ENCODE measurements at regions not wholly inside any gene's neighbourhood (a gene's known extent, or its start where the extent isn't known, plus 50 kb on each side); places are given as distances from the start of the nearest gene placed in this dataset.
A peak's percentile ranks its signal among the peaks of the same experiment; 100 is the strongest.
"Not testable (repeated sequence)": the region's sequence is repeated elsewhere in the genome, so short reads cannot be mapped to it uniquely, and the experiment has no call there.

GRCh38 chr6:113018351-113019151 is 671.4 kb downstream of the RFPL4B start:
- H3K4me1 ChIP-seq (ENCODE audit: control insufficient read depth, insufficient read depth, low read depth, low read length): no peaks in the 10 kb centered on the region
- H3K14ac ChIP-seq (ENCODE audit: low read length in 2 of 2): no peak overlapping the region
- peak overlapping the region in 1 of 2 experiments; percentile 12 for H3K4me3 ChIP-seq (ENCODE audit: insufficient read depth in 1 of 2, low read depth in 1 of 2, low read length in 2 of 2)
- no peak overlapping the region for H3K4ac ChIP-seq (ENCODE audit: low read depth in 1 of 2, low read length in 2 of 2)
- 54% methylated on average over 3 of the region's 5 CpGs for WGBS
- H3K27ac ChIP-seq (ENCODE audit: low read length, poor library complexity, severe bottlenecking): peak overlapping the region; percentile 38
- H2AK5ac ChIP-seq (ENCODE audit: low read length, severe bottlenecking): no peak overlapping the region
- no peaks in the 10 kb centered on the region for H3K36me3 ChIP-seq (ENCODE audit: control insufficient read depth in 1 of 2, insufficient read depth in 2 of 2, low read depth in 1 of 2, low read length in 2 of 2)
- H3K23ac ChIP-seq (ENCODE audit: low read length in 2 of 2): no peak overlapping the region
- no peak overlapping the region for H4K8ac ChIP-seq (ENCODE audit: low read length)
- DNase-seq: peak; percentile 84
- no peak overlapping the region for H3K4me2 ChIP-seq (ENCODE audit: low read length, poor library complexity, severe bottlenecking)
- no peak overlapping the region for H2BK15ac ChIP-seq (ENCODE audit: low read depth, poor library complexity, severe bottlenecking)
- no peaks in the 10 kb centered on the region for H3K9me3 ChIP-seq (ENCODE audit: control insufficient read depth, low read length)
- peak overlapping the region; percentile 28 for H3K9ac ChIP-seq (ENCODE audit: low read length)
- no peak overlapping the region for H2AFZ ChIP-seq (ENCODE audit: low read depth, low read length)
- no peak overlapping the region for H2BK12ac ChIP-seq (ENCODE audit: low read length in 2 of 2)
- no peaks in the 10 kb centered on the region for H3K79me1 ChIP-seq (replicated peaks; ENCODE audit: low read length, poor library complexity, severe bottlenecking)
- H2BK120ac ChIP-seq (ENCODE audit: low read depth, low read length): no peak overlapping the region
- no peaks in the 10 kb centered on the region for H3K27me3 ChIP-seq (ENCODE audit: control insufficient read depth in 1 of 2, insufficient read depth in 1 of 2, low read length in 2 of 2)
- H4K91ac ChIP-seq (ENCODE audit: low read length): no peak overlapping the region
- H2BK5ac ChIP-seq (ENCODE audit: low read depth, low read length, poor library complexity, severe bottlenecking): no peak overlapping the region
- H3K18ac ChIP-seq (ENCODE audit: low read depth in 1 of 2, low read length in 2 of 2): no peak overlapping the region

GRCh38 chr6:113019176-113019575 is 672.0 kb downstream of the RFPL4B start:
- WGBS: 71% methylated on average over 1 of the region's 3 CpGs
- H3K9me3 ChIP-seq (ENCODE audit: control insufficient read depth, low read length): no peaks in the 10 kb centered on the region

GRCh38 chr6:113027780-113028179 is 680.6 kb downstream of the RFPL4B start:
- no peak overlapping the region for H2AFZ ChIP-seq (ENCODE audit: low read depth, low read length)
- H4K8ac ChIP-seq (ENCODE audit: low read length): no peak overlapping the region
- H2BK120ac ChIP-seq (ENCODE audit: low read depth, low read length): no peak overlapping the region
- no peak overlapping the region for H3K23ac ChIP-seq (ENCODE audit: low read length in 2 of 2)
- no peak overlapping the region for H2BK12ac ChIP-seq (ENCODE audit: low read length in 2 of 2)
- no peak overlapping the region for H2BK5ac ChIP-seq (ENCODE audit: low read depth, low read length, poor library complexity, severe bottlenecking)
- H3K14ac ChIP-seq (ENCODE audit: low read length in 2 of 2): no peak overlapping the region
- no peak overlapping the region for H4K91ac ChIP-seq (ENCODE audit: low read length)
- no peak overlapping the region for H2BK15ac ChIP-seq (ENCODE audit: low read depth, poor library complexity, severe bottlenecking)
- WGBS: 100% methylated on average over 1 of the region's 1 CpG
- DNase-seq: no peak
- no peaks in the 10 kb centered on the region for H3K4me1 ChIP-seq (ENCODE audit: control insufficient read depth, insufficient read depth, low read depth, low read length)
- H3K9me3 ChIP-seq (ENCODE audit: control insufficient read depth, low read length): no peaks in the 10 kb centered on the region
- H3K4ac ChIP-seq (ENCODE audit: low read depth in 1 of 2, low read length in 2 of 2): no peak overlapping the region
- H3K27ac ChIP-seq (ENCODE audit: low read length, poor library complexity, severe bottlenecking): no peak overlapping the region
- no peak overlapping the region for H2AK5ac ChIP-seq (ENCODE audit: low read length, severe bottlenecking)
- no peak overlapping the region for H3K4me3 ChIP-seq (ENCODE audit: insufficient read depth in 1 of 2, low read depth in 1 of 2, low read length in 2 of 2)
- no peak overlapping the region for H3K4me2 ChIP-seq (ENCODE audit: low read length, poor library complexity, severe bottlenecking)
- no peak overlapping the region for H3K9ac ChIP-seq (ENCODE audit: low read length)
- no peaks in the 10 kb centered on the region for H3K79me1 ChIP-seq (replicated peaks; ENCODE audit: low read length, poor library complexity, severe bottlenecking)
- H3K36me3 ChIP-seq (ENCODE audit: control insufficient read depth in 1 of 2, insufficient read depth in 2 of 2, low read depth in 1 of 2, low read length in 2 of 2): no peaks in the 10 kb centered on the region
- H3K18ac ChIP-seq (ENCODE audit: low read depth in 1 of 2, low read length in 2 of 2): no peak overlapping the region
- H3K27me3 ChIP-seq (ENCODE audit: control insufficient read depth in 1 of 2, insufficient read depth in 1 of 2, low read length in 2 of 2): no peaks in the 10 kb centered on the region

More at GRCh38 chr6:113019176-113019575, 672.0 kb downstream of the RFPL4B start:
- H4K91ac ChIP-seq (ENCODE audit: low read length): peak overlapping the region; percentile 91
- peak overlapping the region; percentile 73 for H4K8ac ChIP-seq (ENCODE audit: low read length)
- peak overlapping the region; percentile 93 to 99 for H3K18ac ChIP-seq (ENCODE audit: low read depth in 1 of 2, low read length in 2 of 2)
- H3K9ac ChIP-seq (ENCODE audit: low read length): peak overlapping the region; percentile 28
- H3K27me3 ChIP-seq (ENCODE audit: control insufficient read depth in 1 of 2, insufficient read depth in 1 of 2, low read length in 2 of 2): no peaks in the 10 kb centered on the region
- no peaks in the 10 kb centered on the region for H3K4me1 ChIP-seq (ENCODE audit: control insufficient read depth, insufficient read depth, low read depth, low read length)
- peak overlapping the region; percentile 71 for H2AFZ ChIP-seq (ENCODE audit: low read depth, low read length)
- no peak overlapping the region for H2BK120ac ChIP-seq (ENCODE audit: low read depth, low read length)
- peak overlapping the region; percentile 64 to 89 for H3K4ac ChIP-seq (ENCODE audit: low read depth in 1 of 2, low read length in 2 of 2)
- no peaks in the 10 kb centered on the region for H3K36me3 ChIP-seq (ENCODE audit: control insufficient read depth in 1 of 2, insufficient read depth in 2 of 2, low read depth in 1 of 2, low read length in 2 of 2)
- no peak overlapping the region for H3K4me2 ChIP-seq (ENCODE audit: low read length, poor library complexity, severe bottlenecking)
- no peaks in the 10 kb centered on the region for H3K79me1 ChIP-seq (replicated peaks; ENCODE audit: low read length, poor library complexity, severe bottlenecking)
- peak overlapping the region in 1 of 2 experiments; percentile 84 for H3K14ac ChIP-seq (ENCODE audit: low read length in 2 of 2)
- H3K27ac ChIP-seq (ENCODE audit: low read length, poor library complexity, severe bottlenecking): peak overlapping the region; percentile 37
- no peak for DNase-seq
- H3K4me3 ChIP-seq (ENCODE audit: insufficient read depth in 1 of 2, low read depth in 1 of 2, low read length in 2 of 2): peak overlapping the region in 1 of 2 experiments; percentile 5
- H2BK5ac ChIP-seq (ENCODE audit: low read depth, low read length, poor library complexity, severe bottlenecking): no peak overlapping the region
- peak overlapping the region; percentile 54 for H2BK15ac ChIP-seq (ENCODE audit: low read depth, poor library complexity, severe bottlenecking)
- no peak overlapping the region for H3K23ac ChIP-seq (ENCODE audit: low read length in 2 of 2)
- peak overlapping the region; percentile 48 for H2AK5ac ChIP-seq (ENCODE audit: low read length, severe bottlenecking)
- peak overlapping the region; percentile 86 to 94 for H2BK12ac ChIP-seq (ENCODE audit: low read length in 2 of 2)

- H3K9me3 ChIP-seq (ENCODE audit: control insufficient read depth, low read length); H4K8ac ChIP-seq (ENCODE audit: low read length); H3K4me2 ChIP-seq (ENCODE audit: low read length, poor library complexity, severe bottlenecking); H3K4me1 ChIP-seq (ENCODE audit: control insufficient read depth, insufficient read depth, low read depth, low read length); H3K79me1 ChIP-seq (replicated peaks; ENCODE audit: low read length, poor library complexity, severe bottlenecking); H3K4me3 ChIP-seq (ENCODE audit: insufficient read depth in 1 of 2, low read depth in 1 of 2, low read length in 2 of 2); H3K4ac ChIP-seq (ENCODE audit: low read depth in 1 of 2, low read length in 2 of 2); H2BK12ac ChIP-seq (ENCODE audit: low read length in 2 of 2); DNase-seq; H2BK120ac ChIP-seq (ENCODE audit: low read depth, low read length); H2BK5ac ChIP-seq (ENCODE audit: low read depth, low read length, poor library complexity, severe bottlenecking); H3K27me3 ChIP-seq (ENCODE audit: control insufficient read depth in 1 of 2, insufficient read depth in 1 of 2, low read length in 2 of 2); H3K27ac ChIP-seq (ENCODE audit: low read length, poor library complexity, severe bottlenecking); H3K23ac ChIP-seq (ENCODE audit: low read length in 2 of 2); H3K9ac ChIP-seq (ENCODE audit: low read length); H3K36me3 ChIP-seq (ENCODE audit: control insufficient read depth in 1 of 2, insufficient read depth in 2 of 2, low read depth in 1 of 2, low read length in 2 of 2); H2BK15ac ChIP-seq (ENCODE audit: low read depth, poor library complexity, severe bottlenecking); H2AK5ac ChIP-seq (ENCODE audit: low read length, severe bottlenecking); H3K18ac ChIP-seq (ENCODE audit: low read depth in 1 of 2, low read length in 2 of 2); H4K91ac ChIP-seq (ENCODE audit: low read length); H2AFZ ChIP-seq (ENCODE audit: low read depth, low read length); H3K14ac ChIP-seq (ENCODE audit: low read length in 2 of 2): not testable (repeated sequence)
- no CpG with 5 or more reads among the region's 2 CpGs for whole genome bisulfite sequencing
These were observed 682.0 kb downstream of the RFPL4B start for GRCh38 chr6:113029161-113029560.

All from mesenchymal stem cell (in vitro differentiated cells and primary cell).